NCI-H524 (cell line): ENCODE measurements at regions not wholly inside any gene's neighbourhood (a gene's known extent, or its start where the extent isn't known, plus 50 kb on each side); places are given as distances from the start of the nearest gene placed in this dataset.

Source experiments
- DNase-seq, 2 experiments: peaks; one replicate each; lab custom pipeline; 2025; lab: John Stamatoyannopoulos, UW

DNA sequence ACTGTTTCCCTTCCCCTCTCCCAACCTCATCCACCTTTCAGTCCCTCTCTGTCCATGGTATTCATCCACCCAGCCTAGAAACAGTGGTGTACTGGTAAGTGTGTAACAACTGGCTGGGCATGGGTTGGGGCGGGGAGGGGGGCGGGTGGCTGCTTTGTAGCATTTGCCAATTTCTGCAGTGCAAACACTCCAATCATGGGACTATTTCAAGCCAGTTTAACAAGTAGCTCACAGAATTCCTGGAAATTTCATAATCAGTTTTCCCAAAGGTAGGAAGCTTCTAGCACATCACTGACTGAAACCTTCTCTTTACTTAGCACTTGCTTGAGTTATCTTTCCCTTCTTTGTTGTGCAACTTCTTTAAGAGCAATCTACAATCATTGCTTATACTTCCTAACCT is 100.8 kb upstream of the WASF3 start:
- no peak for DNase-seq

DNA sequence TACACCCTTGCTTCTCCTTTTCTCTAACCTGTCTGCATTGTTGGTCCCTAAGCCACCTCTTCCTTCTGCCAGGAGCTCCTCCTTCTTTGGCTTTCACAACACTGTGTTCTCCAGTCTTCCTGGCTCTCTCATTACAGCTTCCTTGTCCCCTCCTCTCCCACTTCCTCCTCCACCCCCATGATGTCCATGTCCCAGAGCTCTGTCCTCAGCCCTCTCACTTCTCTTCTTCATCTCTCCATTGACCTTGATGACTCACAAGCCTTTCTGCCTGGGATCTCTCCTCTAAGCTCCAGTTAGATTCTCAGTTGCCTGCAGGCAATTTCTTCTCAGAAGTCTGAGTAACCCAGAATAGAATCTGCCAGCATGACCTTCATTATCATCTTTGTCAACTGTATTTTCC is 100.3 kb upstream of the WASF3 start:
- no peak for DNase-seq

DNA sequence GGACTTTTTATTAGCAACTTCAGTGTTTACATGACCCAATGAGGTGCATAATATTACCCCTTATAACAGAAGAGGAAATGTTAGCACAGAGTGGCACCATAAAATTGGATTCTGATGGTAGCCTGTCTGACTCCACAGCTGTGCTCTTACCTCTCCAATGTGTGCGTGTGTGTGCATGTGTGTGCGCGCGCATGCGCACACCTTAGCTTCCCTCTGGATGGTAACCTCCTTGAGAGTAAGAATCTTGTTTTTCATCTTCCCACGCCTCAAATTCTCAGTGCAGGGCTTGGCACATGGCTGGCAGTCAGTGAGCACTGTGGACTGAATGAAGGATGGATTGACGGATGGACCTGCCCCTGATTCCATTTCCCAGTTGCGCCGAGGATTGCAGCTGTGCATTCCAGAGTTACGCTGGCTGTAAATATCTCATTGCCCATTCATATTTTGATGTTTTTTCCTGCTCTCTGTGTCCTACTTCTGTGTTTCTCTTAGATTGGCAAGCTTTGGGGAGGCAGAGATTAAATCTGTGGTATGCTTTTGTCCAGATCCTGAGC is 99.2 kb upstream of the WASF3 start:
- DNase-seq: no peak

DNA sequence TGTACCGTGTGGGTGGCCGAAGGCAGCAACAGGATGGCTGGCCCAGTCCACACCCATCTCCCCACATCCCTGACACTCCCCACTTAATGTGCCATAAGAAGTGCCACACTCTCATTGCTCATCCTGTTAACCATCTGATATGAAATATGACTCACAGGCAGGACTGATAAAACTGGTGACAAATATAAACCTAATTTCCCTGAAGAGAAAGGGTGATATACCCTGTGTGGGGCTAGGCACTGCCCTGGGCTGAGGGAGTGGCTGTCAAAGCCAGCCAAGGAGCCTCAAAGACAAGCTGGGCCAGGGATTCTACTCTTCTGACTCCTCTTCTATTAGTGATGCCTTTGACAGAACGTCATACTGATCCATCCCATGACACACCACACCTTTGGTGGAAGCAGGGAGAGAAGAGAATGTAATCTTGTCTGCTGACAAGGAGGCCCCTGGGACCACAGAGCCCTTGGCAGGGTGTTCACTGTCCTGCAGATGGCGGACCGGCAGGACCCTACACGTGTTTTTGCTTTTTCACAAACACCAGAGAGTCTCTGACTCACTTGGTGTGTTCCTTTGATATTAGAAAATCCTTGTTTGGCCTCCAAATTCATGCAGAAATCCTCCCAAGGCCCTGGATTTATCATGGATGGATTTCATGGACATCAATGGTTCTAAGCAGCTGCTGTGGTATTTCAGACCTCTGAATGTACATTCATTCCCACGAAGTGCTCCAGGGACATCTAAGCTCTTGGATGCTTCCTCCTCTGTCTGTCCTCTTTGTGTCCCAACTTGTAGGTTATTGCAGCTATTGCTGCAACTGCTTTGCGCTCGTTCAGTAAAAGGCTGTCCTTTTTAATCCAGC is 98.0 kb upstream of the WASF3 start:
- no peak for DNase-seq

DNA sequence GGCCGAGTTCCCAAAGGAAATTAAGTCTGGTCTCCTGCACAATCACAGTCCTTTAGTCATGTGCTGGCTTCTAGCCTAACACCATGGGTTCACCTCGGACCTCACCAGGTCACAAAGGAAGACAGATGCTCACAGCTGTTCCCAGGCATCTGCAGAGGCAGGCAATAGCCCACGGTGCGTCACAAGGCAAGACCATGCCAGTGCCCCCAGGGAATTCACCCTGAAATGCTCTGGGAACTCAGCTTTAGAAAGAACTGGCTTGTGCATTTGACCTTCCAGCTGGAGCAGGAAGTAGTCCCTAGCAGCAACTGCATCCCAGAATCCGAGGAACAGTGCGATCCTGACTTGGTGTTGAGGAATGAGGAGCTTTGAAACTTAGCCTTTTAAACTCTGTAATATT is 96.8 kb upstream of the WASF3 start:
- DNase-seq: no peak

DNA sequence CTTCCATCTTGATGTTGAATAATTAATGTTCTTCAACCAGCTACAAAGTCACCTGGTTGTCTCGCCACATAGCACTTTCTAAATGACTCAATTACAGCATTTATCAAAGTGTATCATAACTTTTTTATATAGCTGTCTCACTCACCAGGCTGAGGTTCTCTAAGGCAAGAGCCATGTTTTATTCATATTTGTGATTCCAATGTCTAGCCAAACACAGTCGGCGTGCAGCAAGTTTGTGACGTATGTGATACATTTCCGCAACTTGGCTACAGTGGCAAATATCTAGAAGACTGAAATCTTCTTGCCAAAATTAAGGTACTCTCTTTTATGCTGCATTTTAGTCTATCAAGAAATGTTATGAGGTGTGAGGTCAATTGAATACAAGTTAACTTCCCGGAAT is 94.2 kb upstream of the WASF3 start:
- no peak for DNase-seq

DNA sequence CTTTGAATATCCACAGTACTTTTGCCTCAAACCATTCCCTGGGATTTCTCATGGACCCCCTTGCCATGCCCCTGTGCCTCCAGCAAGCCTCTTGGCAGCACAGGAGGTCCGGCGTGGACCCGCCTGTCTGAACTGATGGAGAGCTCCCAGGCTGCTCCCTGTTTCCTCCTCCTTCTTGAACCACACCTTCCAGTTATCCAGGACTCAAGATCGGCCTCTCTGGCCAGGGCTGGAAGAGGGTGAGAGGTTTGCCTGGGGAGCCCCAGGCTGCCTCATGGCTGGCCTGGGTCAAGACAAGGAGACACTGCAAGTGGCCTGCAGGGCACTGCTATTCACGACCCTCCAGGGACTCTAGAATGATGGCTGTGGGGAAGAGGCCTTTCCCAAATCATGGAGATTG is 93.6 kb upstream of the WASF3 start:
- no peak for DNase-seq

DNA sequence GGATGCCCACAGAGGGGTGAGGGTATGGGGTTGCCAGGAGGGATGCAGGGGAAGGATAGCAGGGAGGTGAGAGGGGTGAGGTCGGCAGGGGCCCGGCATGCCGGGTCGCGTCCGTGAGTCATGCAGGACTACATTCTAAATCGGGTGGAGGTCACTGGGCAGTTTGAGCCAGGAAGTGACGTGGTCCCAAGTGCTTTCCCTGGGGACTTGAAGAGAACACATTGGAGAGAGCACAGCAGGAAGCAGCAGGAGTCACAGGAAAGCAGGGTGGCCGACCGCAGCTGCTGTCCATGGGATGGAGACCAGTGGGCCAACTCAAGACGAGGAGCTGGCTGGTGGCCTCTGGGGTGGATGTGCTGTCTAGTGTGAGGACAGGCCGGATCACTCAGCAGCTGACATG is 92.0 kb upstream of the WASF3 start:
- DNase-seq: no peak

DNA sequence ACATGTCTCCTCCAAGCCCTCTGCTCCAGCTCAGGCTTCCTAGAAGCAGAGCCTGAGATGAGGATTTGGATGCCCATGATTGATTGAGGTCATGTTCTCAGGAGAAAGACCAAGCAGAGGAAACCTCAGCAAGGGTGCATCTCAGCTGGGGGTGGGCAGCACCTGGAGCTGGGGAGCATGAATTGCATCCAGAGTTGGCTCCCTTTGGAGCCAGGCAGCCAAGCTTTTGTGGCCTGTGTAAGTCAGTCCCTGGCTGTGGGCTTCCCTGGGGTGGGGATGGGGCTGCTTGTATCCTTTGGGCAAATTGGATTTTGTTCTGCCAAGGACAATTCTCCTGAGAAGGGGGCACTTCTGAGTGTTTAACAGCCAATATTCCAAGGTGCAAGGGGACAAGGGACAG is 91.5 kb upstream of the WASF3 start:
- no peak for DNase-seq

DNA sequence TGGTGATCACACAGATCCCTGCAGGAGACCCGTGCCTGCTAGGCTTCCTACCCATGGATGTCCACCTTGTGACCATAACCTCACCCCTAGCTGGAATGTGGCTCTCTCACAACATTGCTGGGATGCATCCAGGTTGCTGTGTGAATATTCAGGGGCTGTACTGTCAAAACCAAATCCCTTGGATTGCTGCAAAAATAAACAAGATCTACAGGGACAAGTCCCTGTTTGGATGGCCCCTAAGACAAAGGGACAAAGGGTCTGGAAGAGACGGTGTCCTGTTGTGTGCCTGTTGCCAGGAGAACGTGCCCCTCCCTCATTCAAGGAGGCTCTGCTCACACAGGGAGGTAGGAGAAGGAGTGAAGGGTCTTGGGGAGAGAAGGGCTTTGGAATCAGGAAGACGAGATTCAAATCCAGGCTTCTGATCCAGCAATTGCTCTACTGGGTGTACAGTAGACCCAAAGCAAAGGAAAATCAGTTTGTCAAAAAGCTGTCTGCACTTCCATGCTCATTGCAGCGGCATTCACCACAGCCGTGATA is 89.2 kb upstream of the WASF3 start:
- no peak for DNase-seq

DNA sequence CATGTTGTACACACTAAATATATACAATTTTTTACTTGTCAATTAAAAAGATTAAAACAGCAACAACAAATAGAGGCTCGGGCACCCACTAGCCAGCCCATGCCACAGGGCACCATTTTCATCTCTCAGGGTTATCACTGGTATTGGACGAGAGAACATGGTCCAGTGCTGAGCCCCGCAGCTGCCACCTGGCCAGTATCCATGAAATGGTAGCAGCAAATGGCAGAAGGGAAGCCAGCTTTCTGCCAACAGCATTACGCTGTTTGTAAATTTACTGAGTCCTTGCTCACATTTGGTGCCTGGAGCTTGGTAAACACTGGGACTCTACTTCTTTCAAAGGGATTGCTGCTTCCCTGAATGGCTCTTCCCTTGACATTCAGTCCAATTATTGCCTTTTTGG is 87.9 kb upstream of the WASF3 start:
- DNase-seq: no peak

DNA sequence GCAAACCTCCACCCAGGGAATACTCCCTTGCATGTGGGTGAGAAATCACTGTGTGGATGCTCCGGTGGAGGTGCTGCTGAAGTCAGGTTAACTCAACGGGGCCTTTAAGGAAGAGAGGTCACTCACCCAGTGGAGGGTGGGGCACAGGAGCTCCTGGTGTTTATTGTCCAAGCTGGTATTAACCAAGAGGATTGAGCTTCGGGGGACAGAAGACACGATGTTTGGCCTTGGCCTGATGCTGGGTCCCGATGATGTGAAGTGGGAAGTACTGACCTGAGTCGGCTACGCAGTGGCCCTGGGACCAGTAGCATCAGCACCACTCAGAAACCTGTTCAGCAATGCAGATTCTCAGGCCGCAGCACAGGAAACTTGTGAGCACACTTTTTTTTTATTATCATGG is 85.7 kb upstream of the WASF3 start:
- DNase-seq: no peak

DNA sequence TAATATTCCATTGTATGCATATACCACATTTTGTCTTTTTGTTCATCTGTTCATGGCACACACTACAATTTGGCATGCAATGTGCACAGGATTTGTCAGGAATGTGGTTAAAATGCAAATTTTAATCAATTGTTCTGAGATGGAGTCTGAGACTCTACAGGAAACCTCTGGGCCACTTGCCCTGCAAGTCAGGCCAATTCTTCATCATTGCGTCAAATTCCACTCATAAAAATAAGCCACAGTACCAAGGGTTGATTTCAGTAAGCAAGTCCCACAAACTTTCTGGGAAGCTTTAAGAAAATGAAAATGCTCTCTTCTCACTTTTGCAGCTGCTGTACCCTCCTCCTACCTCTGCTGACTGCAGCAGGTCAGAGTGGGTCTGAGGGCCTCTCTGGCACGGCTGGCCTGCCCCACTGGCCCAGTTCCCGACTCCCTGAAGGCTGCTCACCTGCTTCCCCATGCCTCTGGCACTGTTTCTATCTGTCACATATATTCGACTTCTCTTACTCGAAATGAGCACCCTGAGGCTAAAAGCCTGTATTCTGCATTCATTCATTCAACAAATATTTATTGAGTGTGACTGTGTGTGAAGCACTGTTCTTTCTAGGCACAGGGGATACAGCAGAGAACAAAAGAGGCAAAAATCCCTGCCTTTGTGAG is 83.8 kb upstream of the WASF3 start:
- DNase-seq: no peak

DNA sequence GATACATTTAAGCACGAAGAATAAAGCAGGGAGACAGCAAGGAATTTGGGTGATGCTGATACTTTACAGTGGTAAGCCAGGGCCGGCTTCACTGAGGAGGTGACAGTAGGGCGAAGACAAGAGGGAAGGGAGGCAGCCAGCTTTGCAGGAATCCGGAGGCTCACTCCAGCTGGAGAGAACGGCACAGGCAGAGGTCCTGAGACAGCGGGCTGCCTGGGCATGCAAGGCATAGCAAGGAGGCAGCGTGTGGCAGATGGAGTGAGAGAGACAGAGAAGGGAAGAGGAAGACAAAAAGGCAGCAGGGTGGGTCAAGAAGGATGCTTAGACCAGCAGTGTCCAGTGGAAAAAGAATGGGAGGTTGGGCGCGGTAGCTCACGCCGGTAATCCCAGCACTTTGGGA is 83.2 kb upstream of the WASF3 start:
- no peak for DNase-seq

DNA sequence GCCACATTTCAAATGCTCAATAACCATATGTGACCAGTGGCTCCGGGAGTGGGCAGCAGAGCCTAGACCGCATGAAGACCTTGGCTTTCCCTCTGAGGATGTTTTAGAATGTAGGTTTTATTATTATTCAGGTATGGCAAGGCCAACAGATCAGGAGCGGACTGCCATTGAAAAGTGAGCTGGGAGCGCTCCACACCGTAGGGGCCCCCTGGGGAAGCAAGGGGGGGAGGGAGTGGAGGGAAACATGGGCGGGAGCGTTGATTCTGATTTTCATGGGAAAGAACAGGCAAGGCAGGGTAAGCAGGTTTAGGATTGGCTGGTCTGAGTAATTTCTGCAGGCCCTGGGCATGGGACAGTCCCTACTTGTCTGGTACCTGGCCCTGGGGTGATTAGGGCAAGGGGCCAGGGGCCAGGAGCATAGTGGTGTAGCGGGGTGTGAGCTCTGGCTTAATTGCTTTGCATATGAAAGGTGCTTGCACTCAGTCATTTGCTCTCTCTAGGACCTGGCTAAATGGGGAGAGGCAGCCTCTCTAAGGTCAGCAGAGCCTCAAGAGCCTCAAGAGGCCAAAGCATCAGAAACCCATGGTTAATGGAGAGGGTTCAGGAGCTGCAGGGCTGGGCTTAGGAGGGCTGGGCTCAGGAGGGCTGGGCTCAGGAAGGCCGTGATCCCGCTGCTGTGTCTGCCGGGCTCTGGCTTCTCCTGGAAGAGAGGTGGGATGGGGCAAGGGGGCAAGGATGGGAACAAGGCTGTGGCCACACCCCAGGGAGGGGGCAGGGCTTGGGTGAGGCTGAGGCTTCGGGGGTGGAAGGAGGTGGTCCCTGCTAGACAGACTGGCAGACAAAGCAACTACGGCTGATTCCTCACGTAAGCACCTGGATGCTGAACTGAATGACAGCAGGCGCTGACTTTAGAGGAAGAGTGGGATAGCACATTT is 82.0 kb upstream of the WASF3 start:
- no peak for DNase-seq

DNA sequence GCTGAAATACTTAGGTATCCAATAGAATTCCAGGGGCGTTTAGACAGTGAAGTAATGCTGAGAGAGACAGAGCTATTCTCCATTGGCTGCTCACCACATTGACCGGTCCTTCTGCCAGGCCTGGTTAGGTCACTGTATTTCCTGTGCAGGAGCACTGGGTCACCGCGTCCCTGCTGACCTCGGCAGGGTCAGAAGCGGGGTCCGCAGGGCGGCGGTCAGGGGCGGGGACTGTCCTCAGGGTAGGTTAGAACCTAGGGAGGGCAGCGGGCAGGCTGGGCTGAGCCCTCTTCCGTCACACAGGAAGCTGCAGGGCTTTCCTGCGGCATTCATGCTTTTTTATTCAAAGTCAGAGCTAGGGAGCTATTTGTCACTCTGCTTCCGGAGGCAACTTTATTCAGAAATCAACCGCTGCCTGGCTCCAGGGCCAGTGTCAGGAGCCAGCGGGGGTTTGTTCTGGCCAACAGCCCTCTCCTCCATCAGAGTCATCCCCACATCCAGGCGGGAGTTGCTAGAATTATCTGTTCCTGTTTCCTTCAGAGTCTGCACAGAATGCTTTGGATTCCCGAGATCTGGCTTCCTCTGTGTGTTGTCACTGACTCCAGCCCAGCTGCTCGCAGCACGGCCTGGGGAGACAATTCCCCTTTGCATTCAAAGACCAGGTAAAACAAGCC is 81.2 kb upstream of the WASF3 start:
- DNase-seq: no peak

DNA sequence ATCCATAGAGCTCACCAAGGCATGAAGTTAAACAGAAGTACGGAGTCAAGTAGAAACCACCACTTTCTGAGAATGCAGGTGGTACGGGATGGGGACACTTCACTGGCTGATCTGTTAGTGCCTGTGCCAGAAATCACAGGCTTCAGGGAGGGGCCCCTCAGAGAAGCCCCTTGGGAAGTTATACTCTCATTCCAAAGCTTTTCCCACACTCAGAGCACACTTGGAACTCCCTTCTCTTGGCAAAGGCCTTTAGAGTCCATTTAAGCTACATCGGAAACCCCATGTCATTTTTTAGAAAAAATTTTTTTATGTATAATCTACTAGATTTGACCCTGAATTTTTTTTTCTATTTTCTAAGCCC is 80.7 kb upstream of the WASF3 start:
- DNase-seq: no peak

DNA sequence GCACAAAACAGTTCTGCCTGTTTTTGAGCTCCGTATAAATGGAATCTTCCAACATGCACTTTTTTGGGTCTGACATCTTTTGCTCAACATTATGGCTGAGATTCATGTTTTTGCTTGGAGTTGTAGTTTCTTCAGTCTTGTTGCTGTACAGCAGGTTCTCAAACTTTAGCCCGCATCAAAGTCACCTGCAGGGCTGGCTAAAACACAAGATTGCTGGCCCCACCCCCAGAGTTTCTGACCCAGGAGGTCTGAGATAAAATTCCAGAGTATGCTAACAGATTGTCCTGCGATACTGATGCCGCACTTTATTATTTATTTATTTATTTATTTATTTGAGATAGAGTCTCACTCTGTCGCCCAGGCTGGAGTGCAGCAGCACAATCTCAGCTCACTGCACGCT is 79.8 kb upstream of the WASF3 start:
- DNase-seq: no peak

DNA sequence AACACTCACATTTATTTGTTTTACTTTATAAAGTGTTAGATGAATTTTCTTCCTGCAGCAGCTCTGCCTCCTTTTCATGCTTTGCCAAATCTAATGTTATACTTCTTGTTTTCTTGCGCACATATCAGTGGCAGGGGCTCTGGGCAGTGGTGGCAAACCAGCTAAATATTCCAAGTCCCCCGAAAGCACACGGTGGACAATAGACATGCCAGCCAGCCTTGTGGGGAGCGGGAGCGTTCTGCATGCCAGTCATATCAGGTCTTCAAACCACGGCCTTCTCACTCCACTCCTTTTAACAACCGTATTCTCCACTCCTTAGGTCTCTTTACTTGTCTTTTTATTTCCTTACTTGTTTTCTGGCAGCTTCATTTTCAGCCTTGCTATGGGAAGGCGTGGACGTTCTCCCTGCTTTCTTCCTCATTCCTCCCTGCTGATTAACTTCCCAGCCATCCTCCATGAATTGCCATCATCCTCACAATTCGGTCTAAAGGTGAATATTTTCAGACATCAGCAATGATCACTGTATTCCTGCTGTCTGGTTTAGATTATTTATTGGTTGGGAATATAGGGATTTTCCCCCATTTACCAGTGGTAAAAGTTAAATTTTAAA is 77.1 kb upstream of the WASF3 start:
- no peak for DNase-seq

DNA sequence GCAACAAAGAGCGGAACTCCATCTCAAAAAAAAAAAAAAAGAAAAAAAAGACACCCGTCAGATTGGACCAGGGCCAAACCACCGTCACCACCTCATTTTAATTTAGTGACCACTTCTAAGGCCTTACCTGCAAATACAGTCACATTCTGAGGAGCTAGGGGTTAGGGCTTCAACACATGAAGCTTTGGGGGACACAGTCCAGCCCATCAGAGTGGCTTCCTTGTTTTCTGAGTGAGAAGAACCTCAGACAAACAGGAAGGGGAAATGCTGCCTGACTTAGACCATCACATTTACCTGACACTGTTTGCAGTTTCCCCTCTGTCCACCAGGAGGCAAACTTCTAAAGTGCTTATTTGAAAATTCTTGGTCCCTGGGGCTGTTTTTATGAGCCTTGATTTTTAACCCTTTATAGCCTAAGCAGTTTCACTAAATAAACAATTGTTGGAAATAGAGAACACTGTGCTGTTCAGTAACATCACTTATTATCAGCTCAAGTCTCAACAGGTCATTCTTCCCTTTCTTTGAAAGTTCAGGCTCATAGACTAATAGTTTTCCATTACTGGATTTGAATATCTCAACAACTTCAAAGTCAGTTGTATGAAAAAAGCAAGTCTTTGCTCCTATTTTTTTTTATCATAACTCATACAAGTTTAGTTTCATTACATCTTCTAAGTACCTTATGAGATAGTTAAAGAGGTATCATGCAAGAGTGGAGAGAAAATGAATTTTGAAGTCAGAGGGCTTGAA is 74.9 kb upstream of the WASF3 start:
- peak; percentile 61 to 82 for DNase-seq
